SK-N-SH treated with all-trans-retinoic acid at 6 μM for 48 hours (cell line): ENCODE measurements at regions not wholly inside any gene's neighbourhood (a gene's known extent, or its start where the extent isn't known, plus 50 kb on each side); places are given as distances from the start of the nearest gene placed in this dataset.

Experiments
- ATAC-seq: fragments of 200-7000 bp; cut with Tn5 transposase; 3 replicates; pipeline ENCODE4 v1.9.1; 2020; ENCODE audit warnings: mild to moderate bottlenecking, moderate library complexity
- BACH2 ChIP-seq: fragments of 250-450 bp; sonication (Bioruptor Pico); IDR thresholded peaks from 2 replicates; pipeline ENCODE4 v1.9.0; 2021; ENCODE audit warnings: mild to moderate bottlenecking, borderline replicate concordance
- CSDC2 ChIP-seq: fragments of 250-450 bp; sonication (Bioruptor Pico); IDR thresholded peaks from 2 replicates; pipeline ENCODE4 v1.5.0; 2020; ENCODE audit warnings: mild to moderate bottlenecking, moderate library complexity
- CSRNP3 ChIP-seq: fragments of 250-450 bp; sonication (Bioruptor Pico); IDR thresholded peaks from 2 replicates; pipeline ENCODE4 v1.5.1; 2021; ENCODE audit warnings: mild to moderate bottlenecking, moderate library complexity
- GLIS3 ChIP-seq: fragments of 250-450 bp; sonication (Bioruptor Pico); IDR thresholded peaks from 2 replicates; pipeline ENCODE4 v1.5.0; 2020; ENCODE audit warnings: mild to moderate bottlenecking, moderate library complexity
- ISL1 ChIP-seq: fragments of 250-450 bp; sonication (Bioruptor Pico); IDR thresholded peaks from 2 replicates; pipeline ENCODE4 v2.1.2; 2022; ENCODE audit warnings: mild to moderate bottlenecking, moderate library complexity
- OSR1 ChIP-seq: fragments of 250-450 bp; sonication (Bioruptor Pico); IDR thresholded peaks from 2 replicates; pipeline ENCODE4 v1.8.0; 2022; ENCODE audit warnings: moderate library complexity, mild to moderate bottlenecking, inconsistent platforms
- PPARA ChIP-seq: fragments of 250-450 bp; sonication (Bioruptor Pico); IDR thresholded peaks from 2 replicates; pipeline ENCODE4 v1.5.0; 2020; ENCODE audit warnings: mild to moderate bottlenecking, borderline replicate concordance
- RARB ChIP-seq: fragments of 250-450 bp; sonication (Bioruptor Pico); IDR thresholded peaks from 2 replicates; pipeline ENCODE4 v1.8.0; 2021; ENCODE audit warnings: mild to moderate bottlenecking, moderate library complexity
- SNAI2 ChIP-seq: fragments of 250-450 bp; sonication (Bioruptor Pico); IDR thresholded peaks from 2 replicates; pipeline ENCODE4 v1.5.0; 2020; ENCODE audit warnings: mild to moderate bottlenecking, moderate library complexity
- TCF4 ChIP-seq: fragments of 250-450 bp; sonication (Bioruptor Pico); IDR thresholded peaks from 2 replicates; pipeline ENCODE4 v1.8.0; 2021; ENCODE audit warnings: mild to moderate bottlenecking, moderate library complexity, borderline replicate concordance
- TOX ChIP-seq: fragments of 250-450 bp; sonication (Bioruptor Pico); IDR thresholded peaks from 2 replicates; pipeline ENCODE4 v1.8.0; 2021; ENCODE audit warnings: mild to moderate bottlenecking, moderate library complexity, borderline replicate concordance
- ZC3H10 ChIP-seq: fragments of 250-450 bp; sonication (Bioruptor Pico); IDR thresholded peaks from 2 replicates; pipeline ENCODE4 v1.5.1; 2021; ENCODE audit warnings: mild to moderate bottlenecking, moderate library complexity
- ZFP3 ChIP-seq: fragments of 250-450 bp; sonication (Bioruptor Pico); IDR thresholded peaks from 2 replicates; pipeline ENCODE4 v1.5.0; 2020; ENCODE audit warnings: mild to moderate bottlenecking, moderate library complexity
- ZFP30 ChIP-seq: fragments of 450-650 bp; formaldehyde crosslinking; IDR thresholded peaks from 2 replicates; pipeline ENCODE4 v1.5.0; 2022; ENCODE audit warnings: mild to moderate bottlenecking, moderate library complexity
- ZNF565 ChIP-seq: fragments of 450-650 bp; formaldehyde crosslinking; conservative IDR thresholded peaks from 2 replicates; pipeline ENCODE4 v1.5.0; 2020; ENCODE audit warnings: low read depth, mild to moderate bottlenecking, moderate library complexity
- ZNF8 ChIP-seq: fragments of 450-650 bp; formaldehyde crosslinking; IDR thresholded peaks from 2 replicates; pipeline ENCODE4 v1.5.0; 2020; ENCODE audit warnings: mild to moderate bottlenecking, moderate library complexity
- TF ChIP-seq, protein P1 (sequence below): fragments of 250-450 bp; sonication (Bioruptor Pico); IDR thresholded peaks from 2 replicates; pipeline ENCODE4 v1.5.0; 2020; ENCODE audit warnings: mild to moderate bottlenecking, moderate library complexity
- TF ChIP-seq, protein P2 (sequence below): fragments of 250-450 bp; sonication (Bioruptor Pico); IDR thresholded peaks from 2 replicates; pipeline ENCODE4 v1.8.0; 2020; ENCODE audit warnings: mild to moderate bottlenecking, moderate library complexity, borderline replicate concordance
- TF ChIP-seq, protein P3 (sequence below): fragments of 250-450 bp; sonication (Bioruptor Pico); IDR thresholded peaks from 2 replicates; pipeline ENCODE4 v1.8.0; 2021; ENCODE audit warnings: low read depth, mild to moderate bottlenecking, moderate library complexity, borderline replicate concordance
- TF ChIP-seq, protein P4 (sequence below): fragments of 250-450 bp; sonication (Bioruptor Pico); IDR thresholded peaks from 2 replicates; pipeline ENCODE4 v1.5.1; 2020; ENCODE audit warnings: low read depth, mild to moderate bottlenecking, moderate library complexity

GRCh38 chr3:135637013-135637412 lies 328.5 kb upstream of the PPP2R3A start:
- TF ChIP-seq CSRNP3 (CRISPR knock-in tag) (no peak), ZNF565 (CRISPR knock-in tag) (no peak), ISL1 (no peak), SNAI2 (CRISPR knock-in tag) (no peak), TOX (CRISPR knock-in tag) (no peak)
- TF ChIP-seq, all 23 proteins: peak for 0
- ATAC-seq, result no peak

GRCh38 chr3:135641761-135642160 lies 323.8 kb upstream of the PPP2R3A start:
- TF ChIP-seq, protein P1, sequence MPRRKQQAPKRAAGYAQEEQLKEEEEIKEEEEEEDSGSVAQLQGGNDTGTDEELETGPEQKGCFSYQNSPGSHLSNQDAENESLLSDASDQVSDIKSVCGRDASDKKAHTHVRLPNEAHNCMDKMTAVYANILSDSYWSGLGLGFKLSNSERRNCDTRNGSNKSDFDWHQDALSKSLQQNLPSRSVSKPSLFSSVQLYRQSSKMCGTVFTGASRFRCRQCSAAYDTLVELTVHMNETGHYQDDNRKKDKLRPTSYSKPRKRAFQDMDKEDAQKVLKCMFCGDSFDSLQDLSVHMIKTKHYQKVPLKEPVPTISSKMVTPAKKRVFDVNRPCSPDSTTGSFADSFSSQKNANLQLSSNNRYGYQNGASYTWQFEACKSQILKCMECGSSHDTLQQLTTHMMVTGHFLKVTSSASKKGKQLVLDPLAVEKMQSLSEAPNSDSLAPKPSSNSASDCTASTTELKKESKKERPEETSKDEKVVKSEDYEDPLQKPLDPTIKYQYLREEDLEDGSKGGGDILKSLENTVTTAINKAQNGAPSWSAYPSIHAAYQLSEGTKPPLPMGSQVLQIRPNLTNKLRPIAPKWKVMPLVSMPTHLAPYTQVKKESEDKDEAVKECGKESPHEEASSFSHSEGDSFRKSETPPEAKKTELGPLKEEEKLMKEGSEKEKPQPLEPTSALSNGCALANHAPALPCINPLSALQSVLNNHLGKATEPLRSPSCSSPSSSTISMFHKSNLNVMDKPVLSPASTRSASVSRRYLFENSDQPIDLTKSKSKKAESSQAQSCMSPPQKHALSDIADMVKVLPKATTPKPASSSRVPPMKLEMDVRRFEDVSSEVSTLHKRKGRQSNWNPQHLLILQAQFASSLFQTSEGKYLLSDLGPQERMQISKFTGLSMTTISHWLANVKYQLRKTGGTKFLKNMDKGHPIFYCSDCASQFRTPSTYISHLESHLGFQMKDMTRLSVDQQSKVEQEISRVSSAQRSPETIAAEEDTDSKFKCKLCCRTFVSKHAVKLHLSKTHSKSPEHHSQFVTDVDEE (CRISPR knock-in tag), result no peak
- TF ChIP-seq TCF4 (CRISPR knock-in tag) (no peak), ZC3H10 (CRISPR knock-in tag) (no peak), OSR1 (no peak), ISL1 (no peak), TOX (CRISPR knock-in tag) (no peak), BACH2 (no peak), GLIS3 (CRISPR knock-in tag) (no peak), ZFP30 (no peak), PPARA (CRISPR knock-in tag) (no peak), CSDC2 (CRISPR knock-in tag) (no peak), ZNF8 (CRISPR knock-in tag) (no peak)
- TF ChIP-seq, protein P2, sequence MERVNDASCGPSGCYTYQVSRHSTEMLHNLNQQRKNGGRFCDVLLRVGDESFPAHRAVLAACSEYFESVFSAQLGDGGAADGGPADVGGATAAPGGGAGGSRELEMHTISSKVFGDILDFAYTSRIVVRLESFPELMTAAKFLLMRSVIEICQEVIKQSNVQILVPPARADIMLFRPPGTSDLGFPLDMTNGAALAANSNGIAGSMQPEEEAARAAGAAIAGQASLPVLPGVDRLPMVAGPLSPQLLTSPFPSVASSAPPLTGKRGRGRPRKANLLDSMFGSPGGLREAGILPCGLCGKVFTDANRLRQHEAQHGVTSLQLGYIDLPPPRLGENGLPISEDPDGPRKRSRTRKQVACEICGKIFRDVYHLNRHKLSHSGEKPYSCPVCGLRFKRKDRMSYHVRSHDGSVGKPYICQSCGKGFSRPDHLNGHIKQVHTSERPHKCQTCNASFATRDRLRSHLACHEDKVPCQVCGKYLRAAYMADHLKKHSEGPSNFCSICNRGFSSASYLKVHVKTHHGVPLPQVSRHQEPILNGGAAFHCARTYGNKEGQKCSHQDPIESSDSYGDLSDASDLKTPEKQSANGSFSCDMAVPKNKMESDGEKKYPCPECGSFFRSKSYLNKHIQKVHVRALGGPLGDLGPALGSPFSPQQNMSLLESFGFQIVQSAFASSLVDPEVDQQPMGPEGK (CRISPR knock-in tag), result no peak
- TF ChIP-seq, protein P3, sequence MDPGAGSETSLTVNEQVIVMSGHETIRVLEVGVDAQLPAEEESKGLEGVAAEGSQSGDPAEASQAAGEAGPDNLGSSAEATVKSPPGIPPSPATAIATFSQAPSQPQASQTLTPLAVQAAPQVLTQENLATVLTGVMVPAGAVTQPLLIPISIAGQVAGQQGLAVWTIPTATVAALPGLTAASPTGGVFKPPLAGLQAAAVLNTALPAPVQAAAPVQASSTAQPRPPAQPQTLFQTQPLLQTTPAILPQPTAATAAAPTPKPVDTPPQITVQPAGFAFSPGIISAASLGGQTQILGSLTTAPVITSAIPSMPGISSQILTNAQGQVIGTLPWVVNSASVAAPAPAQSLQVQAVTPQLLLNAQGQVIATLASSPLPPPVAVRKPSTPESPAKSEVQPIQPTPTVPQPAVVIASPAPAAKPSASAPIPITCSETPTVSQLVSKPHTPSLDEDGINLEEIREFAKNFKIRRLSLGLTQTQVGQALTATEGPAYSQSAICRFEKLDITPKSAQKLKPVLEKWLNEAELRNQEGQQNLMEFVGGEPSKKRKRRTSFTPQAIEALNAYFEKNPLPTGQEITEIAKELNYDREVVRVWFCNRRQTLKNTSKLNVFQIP (CRISPR knock-in tag), result no peak
- ATAC-seq, result no peak

DNA sequence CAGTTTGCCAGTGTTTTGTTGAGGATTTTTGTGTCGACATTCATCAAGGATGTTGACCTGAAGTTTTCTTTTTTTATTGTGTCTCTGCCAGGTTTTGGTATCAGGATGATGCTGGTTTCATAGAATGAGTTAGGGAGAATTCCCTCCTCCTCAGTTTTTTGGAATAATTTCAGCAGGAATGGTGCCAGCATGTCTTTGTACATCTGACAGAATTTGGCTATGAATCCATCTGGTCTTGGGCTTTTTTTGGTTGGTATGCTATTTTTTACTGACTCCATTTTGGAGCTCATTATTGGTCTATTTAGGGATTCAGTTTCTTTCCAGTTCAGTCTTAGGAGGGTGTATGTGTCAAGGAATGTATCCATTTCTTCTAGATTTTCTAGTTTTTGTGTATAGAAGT lies 320.0 kb upstream of the PPP2R3A start:
- no peak for ATAC-seq
- no peak for TF ChIP-seq TCF4 (CRISPR knock-in tag)
- no peak for TF ChIP-seq ZNF565 (CRISPR knock-in tag)
- TF ChIP-seq TOX (CRISPR knock-in tag), result no peak
- TF ChIP-seq PPARA (CRISPR knock-in tag), result no peak
- TF ChIP-seq CSRNP3 (CRISPR knock-in tag), result no peak
- no peak for TF ChIP-seq GLIS3 (CRISPR knock-in tag)
- no peak for TF ChIP-seq CSDC2 (CRISPR knock-in tag)
- TF ChIP-seq ZFP3 (CRISPR knock-in tag), result no peak
- no peak for TF ChIP-seq RARB (CRISPR knock-in tag)
- TF ChIP-seq, protein P4, sequence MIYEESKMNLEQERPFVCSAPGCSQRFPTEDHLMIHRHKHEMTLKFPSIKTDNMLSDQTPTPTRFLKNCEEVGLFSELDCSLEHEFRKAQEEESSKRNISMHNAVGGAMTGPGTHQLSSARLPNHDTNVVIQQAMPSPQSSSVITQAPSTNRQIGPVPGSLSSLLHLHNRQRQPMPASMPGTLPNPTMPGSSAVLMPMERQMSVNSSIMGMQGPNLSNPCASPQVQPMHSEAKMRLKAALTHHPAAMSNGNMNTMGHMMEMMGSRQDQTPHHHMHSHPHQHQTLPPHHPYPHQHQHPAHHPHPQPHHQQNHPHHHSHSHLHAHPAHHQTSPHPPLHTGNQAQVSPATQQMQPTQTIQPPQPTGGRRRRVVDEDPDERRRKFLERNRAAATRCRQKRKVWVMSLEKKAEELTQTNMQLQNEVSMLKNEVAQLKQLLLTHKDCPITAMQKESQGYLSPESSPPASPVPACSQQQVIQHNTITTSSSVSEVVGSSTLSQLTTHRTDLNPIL (CRISPR knock-in tag), result no peak
- TF ChIP-seq ISL1, result no peak
- no peak for TF ChIP-seq OSR1
- TF ChIP-seq, protein P1 (CRISPR knock-in tag), result no peak
- TF ChIP-seq SNAI2 (CRISPR knock-in tag), result no peak
- TF ChIP-seq ZNF8 (CRISPR knock-in tag), result no peak
- TF ChIP-seq, all 23 proteins: peak for 0
